NT2/D1 (cell line): ENCODE measurements at regions not wholly inside any gene's neighbourhood (a gene's known extent, or its start where the extent isn't known, plus 50 kb on each side); places are given as distances from the start of the nearest gene placed in this dataset.

Source experiments
- SUZ12 ChIP-seq: IDR thresholded peaks from 2 replicates; pipeline ENCODE4 v1.6.1; 2011; ENCODE audit not compliant: insufficient read length, insufficient read depth; ENCODE audit errors: extremely low read depth
- YY1 ChIP-seq: IDR thresholded peaks from 2 replicates; pipeline ENCODE4 v1.6.1; 2011; ENCODE audit not compliant: insufficient read length, insufficient read depth
- ZNF274 ChIP-seq: IDR thresholded peaks from 2 replicates; pipeline ENCODE4 v1.6.1; 2011; ENCODE audit warnings: mild to moderate bottlenecking, low read depth, low read length

GRCh38 chr3:165614337-165614736 lies 222.9 kb downstream of the BCHE start:
- TF ChIP-seq YY1, result no peak
- TF ChIP-seq ZNF274, result no peak
- TF ChIP-seq SUZ12, result no peak
